ENCODE measurements at regions not wholly inside any gene's neighbourhood (a gene's known extent, or its start where the extent isn't known, plus 50 kb on each side); places are given as distances from the start of the nearest gene placed in this dataset.

DNA sequence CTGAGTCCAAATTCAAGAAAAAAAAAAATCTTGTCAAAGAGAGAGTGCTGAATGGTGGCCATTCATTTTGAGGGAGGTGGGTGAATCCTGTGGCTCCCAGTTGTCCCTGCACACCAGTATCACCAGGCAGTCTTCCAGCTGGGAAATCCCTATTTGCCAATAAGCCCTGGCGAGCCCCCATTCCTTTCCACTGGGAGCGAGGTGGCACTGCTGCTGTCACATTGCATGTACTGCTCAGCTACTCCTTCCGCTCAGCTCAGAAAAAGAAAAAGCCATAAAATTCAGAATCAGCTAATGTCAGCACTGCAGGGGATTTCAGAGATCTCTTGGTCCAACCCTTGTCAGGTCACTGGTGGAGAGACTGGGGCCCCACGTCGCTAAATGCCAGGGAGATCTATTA lies 298.5 kb downstream of the OMA1 start:
- Histone ChIP-seq H3K4me3 (ENCODE audit: insufficient read depth, low read length) (no peak overlapping the region), H3K9me3 (ENCODE audit: low read depth, low read length) (no peaks in the 10 kb centered on the region), H3K79me2 (ENCODE audit: insufficient read depth, low read length) (no peaks in the 10 kb centered on the region), H3K27ac (ENCODE audit: low read depth, low read length) (no peak overlapping the region), H3K4me1 (ENCODE audit: insufficient read depth, low read length) (no peaks in the 10 kb centered on the region), H3K4me2 (ENCODE audit: insufficient read depth, low read length) (no peak overlapping the region), H2AFZ (ENCODE audit: low read length) (no peak overlapping the region), H3K27me3 (ENCODE audit: insufficient read depth, low read length) (peaks cover 22% of the 10 kb centered on the region), H4K20me1 (ENCODE audit: insufficient read depth, low read length) (no peaks in the 10 kb centered on the region), H3K36me3 (ENCODE audit: insufficient read depth, low read length) (no peaks in the 10 kb centered on the region)
- DNase-seq (ENCODE audit: insufficient read length, low spot score, missing footprints), result no peak
- TF ChIP-seq, protein P1, sequence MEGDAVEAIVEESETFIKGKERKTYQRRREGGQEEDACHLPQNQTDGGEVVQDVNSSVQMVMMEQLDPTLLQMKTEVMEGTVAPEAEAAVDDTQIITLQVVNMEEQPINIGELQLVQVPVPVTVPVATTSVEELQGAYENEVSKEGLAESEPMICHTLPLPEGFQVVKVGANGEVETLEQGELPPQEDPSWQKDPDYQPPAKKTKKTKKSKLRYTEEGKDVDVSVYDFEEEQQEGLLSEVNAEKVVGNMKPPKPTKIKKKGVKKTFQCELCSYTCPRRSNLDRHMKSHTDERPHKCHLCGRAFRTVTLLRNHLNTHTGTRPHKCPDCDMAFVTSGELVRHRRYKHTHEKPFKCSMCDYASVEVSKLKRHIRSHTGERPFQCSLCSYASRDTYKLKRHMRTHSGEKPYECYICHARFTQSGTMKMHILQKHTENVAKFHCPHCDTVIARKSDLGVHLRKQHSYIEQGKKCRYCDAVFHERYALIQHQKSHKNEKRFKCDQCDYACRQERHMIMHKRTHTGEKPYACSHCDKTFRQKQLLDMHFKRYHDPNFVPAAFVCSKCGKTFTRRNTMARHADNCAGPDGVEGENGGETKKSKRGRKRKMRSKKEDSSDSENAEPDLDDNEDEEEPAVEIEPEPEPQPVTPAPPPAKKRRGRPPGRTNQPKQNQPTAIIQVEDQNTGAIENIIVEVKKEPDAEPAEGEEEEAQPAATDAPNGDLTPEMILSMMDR (IDR thresholded peaks at IDR 0.05; ENCODE audit: extremely low read depth, low read depth, low read length), result no peak

- Histone ChIP-seq H3K27ac (ENCODE audit: low read depth, low read length) (no peak overlapping the region), H3K9me3 (ENCODE audit: low read depth, low read length) (no peaks in the 10 kb centered on the region), H3K4me3 (ENCODE audit: insufficient read depth, low read length) (no peak overlapping the region), H2AFZ (ENCODE audit: low read length) (no peak overlapping the region), H4K20me1 (ENCODE audit: insufficient read depth, low read length) (no peaks in the 10 kb centered on the region), H3K36me3 (ENCODE audit: insufficient read depth, low read length) (no peaks in the 10 kb centered on the region), H3K79me2 (ENCODE audit: insufficient read depth, low read length) (no peaks in the 10 kb centered on the region), H3K4me1 (ENCODE audit: insufficient read depth, low read length) (no peaks in the 10 kb centered on the region), H3K27me3 (ENCODE audit: insufficient read depth, low read length) (peaks cover 22% of the 10 kb centered on the region), H3K4me2 (ENCODE audit: insufficient read depth, low read length) (no peak overlapping the region)
- DNase-seq (ENCODE audit: insufficient read length, low spot score, missing footprints), result no peak
- TF ChIP-seq, protein P1 (IDR thresholded peaks at IDR 0.05; ENCODE audit: extremely low read depth, low read depth, low read length), result no peak
Measured at GRCh38 chr1:58246549-58246948, 300.0 kb downstream of the OMA1 start.

- no peaks in the 10 kb centered on the region for H4K20me1 ChIP-seq (ENCODE audit: insufficient read depth, low read length)
- H3K27ac ChIP-seq (ENCODE audit: low read depth, low read length), result no peak overlapping the region
- TF ChIP-seq, protein P1 (IDR thresholded peaks at IDR 0.05; ENCODE audit: extremely low read depth, low read depth, low read length), result no peak
- H3K27me3 ChIP-seq (ENCODE audit: insufficient read depth, low read length), result peaks cover 16% of the 10 kb centered on the region
- no peaks in the 10 kb centered on the region for H3K9me3 ChIP-seq (ENCODE audit: low read depth, low read length)
- H2AFZ ChIP-seq (ENCODE audit: low read length), result no peak overlapping the region
- H3K4me3 ChIP-seq (ENCODE audit: insufficient read depth, low read length), result no peak overlapping the region
- no peaks in the 10 kb centered on the region for H3K4me1 ChIP-seq (ENCODE audit: insufficient read depth, low read length)
- H3K4me2 ChIP-seq (ENCODE audit: insufficient read depth, low read length), result no peak overlapping the region
- no peaks in the 10 kb centered on the region for H3K36me3 ChIP-seq (ENCODE audit: insufficient read depth, low read length)
- no peak for DNase-seq (ENCODE audit: insufficient read length, low spot score, missing footprints)
- no peaks in the 10 kb centered on the region for H3K79me2 ChIP-seq (ENCODE audit: insufficient read depth, low read length)
Measured at GRCh38 chr1:58244872-58245271, 301.7 kb downstream of the OMA1 start.

DNA sequence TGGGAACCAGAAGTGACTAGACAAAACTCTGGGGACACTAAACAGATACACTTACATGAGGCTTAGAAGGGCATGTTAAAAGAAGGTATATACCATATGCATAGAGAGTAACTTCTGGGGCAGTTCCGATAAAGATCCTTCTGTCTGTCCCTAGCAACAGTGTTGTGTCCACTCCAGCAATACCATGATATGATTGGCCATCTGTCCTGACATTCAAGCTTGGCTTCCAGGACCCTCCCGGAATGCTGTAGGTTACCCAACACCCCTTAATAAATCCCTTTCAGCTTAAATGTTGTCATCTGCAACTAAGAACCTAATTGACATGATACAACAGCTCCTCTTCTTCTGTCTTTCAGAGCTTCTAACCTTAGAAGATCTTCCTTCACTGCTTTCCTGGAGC lies 307.7 kb downstream of the OMA1 start:
- no peak overlapping the region for H2AFZ ChIP-seq (ENCODE audit: low read length)
- TF ChIP-seq, protein P1 (IDR thresholded peaks at IDR 0.05; ENCODE audit: extremely low read depth, low read depth, low read length), result no peak
- no peaks in the 10 kb centered on the region for H3K9me3 ChIP-seq (ENCODE audit: low read depth, low read length)
- no peaks in the 10 kb centered on the region for H3K4me1 ChIP-seq (ENCODE audit: insufficient read depth, low read length)
- no peaks in the 10 kb centered on the region for H3K79me2 ChIP-seq (ENCODE audit: insufficient read depth, low read length)
- DNase-seq (ENCODE audit: insufficient read length, low spot score, missing footprints), result no peak
- H3K36me3 ChIP-seq (ENCODE audit: insufficient read depth, low read length), result no peaks in the 10 kb centered on the region
- H4K20me1 ChIP-seq (ENCODE audit: insufficient read depth, low read length), result no peaks in the 10 kb centered on the region
- no peak overlapping the region for H3K4me3 ChIP-seq (ENCODE audit: insufficient read depth, low read length)
- H3K27me3 ChIP-seq (ENCODE audit: insufficient read depth, low read length), result no peaks in the 10 kb centered on the region
- no peak overlapping the region for H3K27ac ChIP-seq (ENCODE audit: low read depth, low read length)
- H3K4me2 ChIP-seq (ENCODE audit: insufficient read depth, low read length), result no peak overlapping the region
